Natural killer cell (primary cell): ENCODE measurements at regions not wholly inside any gene's neighbourhood (a gene's known extent, or its start where the extent isn't known, plus 50 kb on each side); places are given as distances from the start of the nearest gene placed in this dataset.

Source experiments
- ATAC-seq, 3 donors: fragments of 150-1000 bp in 2 of 3; fragments of 200-7000 bp in 1 of 3; cut with Tn5 transposase; 1 replicate in 1 of 3; 2 replicates in 2 of 3; pipeline ENCODE4 v1.10.0; 2021; ENCODE audit warnings: mild to moderate bottlenecking in 2 of 3, moderate library complexity in 2 of 3
- DNase-seq, 2 donors: peaks; one replicate each; pipeline versions ENCODE4 v3.0.0 to v3.0.0-alpha.2; 2013 to 2021; ENCODE audit warnings: mixed read lengths in 1 of 2
- H3K27ac ChIP-seq: one replicate; pipeline ENCODE4 v1.5.1; 2013; ENCODE audit warnings: mild to moderate bottlenecking, low read length
- H3K27me3 ChIP-seq: one replicate; pipeline ENCODE4 v1.6.1; 2013; ENCODE audit warnings: low read length; ENCODE audit not compliant: control insufficient read depth, insufficient read depth
- H3K36me3 ChIP-seq: one replicate; pipeline ENCODE4 v1.6.1; 2013; ENCODE audit warnings: low read length; ENCODE audit not compliant: control insufficient read depth, insufficient read depth
- H3K4me1 ChIP-seq: one replicate; pipeline ENCODE4 v1.6.1; 2013; ENCODE audit warnings: low read length; ENCODE audit not compliant: control insufficient read depth, insufficient read depth
- H3K4me3 ChIP-seq: one replicate; pipeline ENCODE4 v1.5.1; 2013; ENCODE audit warnings: low read length
- H3K9me3 ChIP-seq: one replicate; pipeline ENCODE4 v1.6.1; 2013; ENCODE audit warnings: low read length; ENCODE audit not compliant: control insufficient read depth, insufficient read depth
- H3K27ac Mint-ChIP-seq, 2 donors: one replicate each; pipeline ENCODE4 v1.8.0; 2022; ENCODE audit warnings: mild to moderate bottlenecking in 2 of 2, mixed read lengths in 2 of 2, moderate library complexity in 1 of 2
- H3K27me3 Mint-ChIP-seq, 2 donors: one replicate each; pipeline ENCODE4 v1.8.0; 2022; ENCODE audit warnings: low read depth in 2 of 2, mixed read lengths in 2 of 2
- H3K36me3 Mint-ChIP-seq: one replicate; pipeline ENCODE4 v1.8.0; 2022; ENCODE audit warnings: mixed read lengths
- H3K4me1 Mint-ChIP-seq, 2 donors: one replicate each; pipeline ENCODE4 v1.8.0; 2022; ENCODE audit warnings: mixed read lengths in 2 of 2
- H3K4me3 Mint-ChIP-seq: one replicate; pipeline ENCODE4 v1.8.0; 2022; ENCODE audit warnings: mild to moderate bottlenecking, moderate library complexity, mixed read lengths
- H3K9me3 Mint-ChIP-seq, 2 donors: one replicate each; pipeline ENCODE4 v1.8.0; 2022; ENCODE audit warnings: mixed read lengths in 2 of 2
- CTCF ChIP-seq: fragments of 200-600 bp; IDR thresholded peaks from one replicate; pipeline ENCODE4 v1.8.0; 2022; ENCODE audit warnings: antibody characterized with exemption
- WGBS: methylation state at CpG from one replicate; pipeline ENCODE4 v1.1.7; 2013; ENCODE audit warnings: missing lambda C conversion rate; ENCODE audit not compliant: insufficient coverage; 5-methylcytosine and 5-hydroxymethylcytosine counted together
- intact Hi-C: fragments of 100-400 bp; cut with micrococcal nuclease; formaldehyde crosslinking; loops from one replicate; pipeline ENCODE4 v1.14.2; 2022

DNA sequence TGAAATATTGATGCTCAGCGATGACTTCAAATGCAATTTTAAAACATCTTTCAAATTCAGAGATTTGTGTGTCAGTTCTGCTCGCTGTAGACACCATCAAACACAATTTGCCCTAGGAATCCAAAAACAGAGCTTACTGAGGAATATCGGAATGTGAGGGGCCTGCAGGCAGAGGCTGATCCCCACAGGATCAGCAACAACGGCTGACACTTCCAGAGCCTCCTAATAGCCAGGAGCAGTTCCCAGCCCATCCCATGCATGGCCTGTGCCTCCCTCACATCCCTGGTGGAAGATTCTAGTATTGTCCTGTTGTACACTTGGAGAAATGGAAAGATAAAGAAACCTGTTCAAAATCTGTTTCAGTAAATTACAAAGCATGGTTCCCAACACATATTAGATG is 129.7 kb upstream of the VWC2 start:
- no peak overlapping the region for H3K4me3 ChIP-seq
- no peaks in the 10 kb centered on the region for H3K27me3 ChIP-seq
- Mint-ChIP-seq H3K9me3 (peaks cover 0 to 3% of the 10 kb centered on the region in 2 donors), H3K4me1 (no peaks in the 10 kb centered on the region), H3K4me3 (no peak overlapping the region), H3K27ac (no peak overlapping the region), H3K27me3 (no peaks in the 10 kb centered on the region), H3K36me3 (no peaks in the 10 kb centered on the region)
- intact Hi-C loops = no loop called here
- no peaks in the 10 kb centered on the region for H3K36me3 ChIP-seq
- H3K27ac ChIP-seq = no peak overlapping the region
- WGBS = 93% methylated on average over 4 of the region's 4 CpGs
- DNase-seq = no peak
- TF ChIP-seq CTCF = no peak
- H3K9me3 ChIP-seq = no peaks in the 10 kb centered on the region
- no peaks in the 10 kb centered on the region for H3K4me1 ChIP-seq
- no peak for ATAC-seq

DNA sequence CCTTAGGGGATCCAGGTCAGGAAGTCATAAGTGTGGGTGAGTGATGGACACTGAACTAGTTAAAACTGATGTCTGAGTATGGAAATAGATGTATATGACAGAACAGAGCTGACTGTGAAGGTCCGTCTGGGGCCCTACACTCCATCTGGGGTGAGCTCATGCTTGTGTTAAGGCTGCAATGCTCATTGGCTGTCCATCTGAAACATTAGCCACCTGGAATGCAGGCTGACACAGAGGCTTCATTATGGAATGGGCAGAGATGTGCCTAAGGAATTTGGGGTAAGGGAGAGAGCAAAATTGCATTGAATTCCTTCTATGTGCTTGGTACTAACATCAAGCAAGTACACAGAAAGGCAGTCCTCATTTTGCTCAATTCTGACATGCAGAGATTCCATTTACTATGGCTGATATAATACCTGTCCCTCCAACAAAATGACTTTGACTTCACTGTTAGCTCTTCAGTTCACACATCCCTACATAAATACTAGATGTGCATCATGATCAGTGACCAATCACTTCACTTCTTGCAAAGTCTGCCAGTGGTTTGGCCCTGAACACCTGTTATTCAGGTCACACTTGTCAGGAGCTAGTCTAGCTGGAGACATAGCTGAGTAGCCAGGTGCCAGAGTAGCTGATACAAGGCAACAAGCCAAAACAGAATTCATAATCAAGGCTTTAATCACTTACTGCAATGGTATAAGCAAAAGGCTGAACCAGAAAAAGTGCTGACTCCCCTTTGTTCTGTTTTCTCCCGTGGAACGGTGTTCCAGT is 128.9 kb upstream of the VWC2 start:
- H3K4me3 Mint-ChIP-seq = no peak overlapping the region
- no peaks in the 10 kb centered on the region for H3K4me1 ChIP-seq
- no peak for TF ChIP-seq CTCF
- H3K9me3 Mint-ChIP-seq = peaks cover 3% of the 10 kb centered on the region in 2 donors
- no peaks in the 10 kb centered on the region for H3K36me3 Mint-ChIP-seq
- WGBS = 86% methylated on average over 3 of the region's 3 CpGs
- H3K27ac ChIP-seq = no peak overlapping the region
- no peaks in the 10 kb centered on the region for H3K9me3 ChIP-seq
- no peaks in the 10 kb centered on the region for H3K27me3 Mint-ChIP-seq
- H3K27ac Mint-ChIP-seq = no peak overlapping the region
- no peaks in the 10 kb centered on the region for H3K36me3 ChIP-seq
- intact Hi-C loops = no loop called here
- DNase-seq = no peak
- H3K4me3 ChIP-seq = no peak overlapping the region
- ATAC-seq = no peak
- H3K4me1 Mint-ChIP-seq = no peaks in the 10 kb centered on the region
- H3K27me3 ChIP-seq = no peaks in the 10 kb centered on the region

DNA sequence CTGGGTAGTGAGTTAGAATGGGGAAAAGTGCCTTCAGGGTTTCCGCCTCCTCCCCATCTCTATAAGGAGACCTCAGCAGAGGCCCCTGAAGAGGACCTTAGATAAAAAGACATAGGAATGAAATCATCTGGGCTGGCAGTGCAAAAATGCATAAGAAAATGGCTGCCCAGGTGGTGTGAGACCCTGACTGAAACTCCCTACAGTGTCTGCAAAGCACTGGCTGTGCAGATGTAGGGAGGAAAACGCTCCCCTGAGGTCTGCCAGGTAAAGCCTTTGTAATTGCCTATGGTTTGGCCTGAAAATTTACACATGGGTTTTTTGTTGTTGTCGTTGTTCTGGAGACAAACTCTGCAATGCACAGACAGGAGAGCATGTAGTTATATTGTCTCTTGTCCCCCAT is 128.1 kb upstream of the VWC2 start:
- WGBS = 44% methylated on average over 2 of the region's 3 CpGs
- H3K9me3 ChIP-seq = no peaks in the 10 kb centered on the region
- no peak for TF ChIP-seq CTCF
- H3K36me3 ChIP-seq = no peaks in the 10 kb centered on the region
- peaks cover 3% of the 10 kb centered on the region in 2 donors for H3K9me3 Mint-ChIP-seq
- no peak for ATAC-seq
- H3K27ac ChIP-seq = no peak overlapping the region
- H3K27ac Mint-ChIP-seq = no peak overlapping the region
- no peaks in the 10 kb centered on the region for H3K36me3 Mint-ChIP-seq
- H3K27me3 Mint-ChIP-seq = no peaks in the 10 kb centered on the region
- no peaks in the 10 kb centered on the region for H3K4me1 ChIP-seq
- no peak overlapping the region for H3K4me3 ChIP-seq
- no peaks in the 10 kb centered on the region for H3K27me3 ChIP-seq
- intact Hi-C loops = no loop called here
- DNase-seq = no peak
- H3K4me3 Mint-ChIP-seq = no peak overlapping the region
- H3K4me1 Mint-ChIP-seq = no peaks in the 10 kb centered on the region
